Activated T-helper 17 cell treated with anti-CD3 and anti-CD28 coated beads, Interleukin-2, amount 50 U/mL, for 72 hours (primary cell): ENCODE measurements at regions not wholly inside any gene's neighbourhood (a gene's known extent, or its start where the extent isn't known, plus 50 kb on each side); places are given as distances from the start of the nearest gene placed in this dataset.
"Not testable (repeated sequence)": the region's sequence is repeated elsewhere in the genome, so short reads cannot be mapped to it uniquely, and the experiment has no call there.

Experiments
- ATAC-seq: fragments of 150-1000 bp; cut with Tn5 transposase; replicated peaks from 2 replicates; pipeline ENCODE4 v1.10.0; 2021; ENCODE audit warnings: mild to moderate bottlenecking, moderate library complexity
- H3K27ac Mint-ChIP-seq: one replicate; pipeline ENCODE4 v1.8.0; 2022; ENCODE audit warnings: mixed read lengths
- H3K27me3 Mint-ChIP-seq: one replicate; pipeline ENCODE4 v1.8.0; 2022; ENCODE audit warnings: mixed read lengths
- H3K36me3 Mint-ChIP-seq: one replicate; pipeline ENCODE4 v1.8.0; 2022; ENCODE audit warnings: low read depth, mild to moderate bottlenecking, mixed read lengths
- H3K4me1 Mint-ChIP-seq: one replicate; pipeline ENCODE4 v1.8.0; 2022; ENCODE audit warnings: mixed read lengths
- H3K4me3 Mint-ChIP-seq: one replicate; pipeline ENCODE4 v1.8.0; 2022; ENCODE audit warnings: mild to moderate bottlenecking, mixed read lengths
- H3K9me3 Mint-ChIP-seq: one replicate; pipeline ENCODE4 v1.8.0; 2022; ENCODE audit warnings: mixed read lengths

- H3K4me3 Mint-ChIP-seq: no peak overlapping the region
- no peak for ATAC-seq
- H3K9me3 Mint-ChIP-seq: peaks cover 4% of the 10 kb centered on the region
- H3K36me3 Mint-ChIP-seq: no peaks in the 10 kb centered on the region
- H3K4me1 Mint-ChIP-seq: no peaks in the 10 kb centered on the region
- H3K27ac Mint-ChIP-seq: no peak overlapping the region
- H3K27me3 Mint-ChIP-seq: peaks cover 6% of the 10 kb centered on the region
Measured at GRCh38 chr13:97749174-97749573, 204.3 kb upstream of the IPO5 start.

GRCh38 chr13:97751477-97751876 lies 202.0 kb upstream of the IPO5 start:
- Mint-ChIP-seq H3K9me3 (peaks cover 4% of the 10 kb centered on the region), H3K4me3 (no peak overlapping the region), H3K36me3 (no peaks in the 10 kb centered on the region), H3K27me3 (peaks cover 7% of the 10 kb centered on the region), H3K4me1 (no peaks in the 10 kb centered on the region), H3K27ac (no peak overlapping the region)
- ATAC-seq: no peak

- H3K9me3 Mint-ChIP-seq: peaks cover 2% of the 10 kb centered on the region
- no peak overlapping the region for H3K4me3 Mint-ChIP-seq
- no peaks in the 10 kb centered on the region for H3K36me3 Mint-ChIP-seq
- peaks cover 9% of the 10 kb centered on the region for H3K27me3 Mint-ChIP-seq
- no peaks in the 10 kb centered on the region for H3K4me1 Mint-ChIP-seq
- ATAC-seq: no peak
- no peak overlapping the region for H3K27ac Mint-ChIP-seq
Measured at GRCh38 chr13:97752961-97753668, 200.4 kb upstream of the IPO5 start.

- ATAC-seq: no peak
- H3K36me3 Mint-ChIP-seq: no peaks in the 10 kb centered on the region
- no peak overlapping the region for H3K27ac Mint-ChIP-seq
Measured at GRCh38 chr13:97753942-97754670, 199.4 kb upstream of the IPO5 start.

GRCh38 chr13:97757807-97758206 lies 195.7 kb upstream of the IPO5 start:
- Mint-ChIP-seq H3K4me1 (no peaks in the 10 kb centered on the region), H3K36me3 (no peaks in the 10 kb centered on the region), H3K9me3 (no peaks in the 10 kb centered on the region), H3K27me3 (peaks cover 13% of the 10 kb centered on the region), H3K27ac (no peak overlapping the region), H3K4me3 (no peak overlapping the region)
- ATAC-seq: no peak

More at GRCh38 chr13:97753942-97754670, 199.4 kb upstream of the IPO5 start:
- Mint-ChIP-seq H3K4me1 (no peaks in the 10 kb centered on the region), H3K9me3 (no peaks in the 10 kb centered on the region), H3K4me3 (no peak overlapping the region), H3K27me3 (peaks cover 9% of the 10 kb centered on the region)

GRCh38 chr13:97758317-97758716 lies 195.2 kb upstream of the IPO5 start:
- Mint-ChIP-seq H3K4me3 (no peak overlapping the region), H3K27ac (no peak overlapping the region), H3K4me1 (no peaks in the 10 kb centered on the region), H3K36me3 (no peaks in the 10 kb centered on the region), H3K27me3 (peaks cover 16% of the 10 kb centered on the region), H3K9me3 (peaks cover 1% of the 10 kb centered on the region)
- ATAC-seq: no peak

GRCh38 chr13:97761796-97762540 lies 191.5 kb upstream of the IPO5 start:
- Mint-ChIP-seq H3K27ac (no peak overlapping the region), H3K27me3 (peaks cover 18% of the 10 kb centered on the region), H3K4me1 (no peaks in the 10 kb centered on the region), H3K36me3 (no peaks in the 10 kb centered on the region), H3K4me3 (no peak overlapping the region), H3K9me3 (peaks cover 3% of the 10 kb centered on the region)
- ATAC-seq: no peak

- Mint-ChIP-seq H3K4me1 (no peaks in the 10 kb centered on the region), H3K27me3 (peaks cover 15% of the 10 kb centered on the region), H3K9me3 (peaks cover 3% of the 10 kb centered on the region), H3K36me3 (no peaks in the 10 kb centered on the region), H3K27ac (no peak overlapping the region), H3K4me3 (no peak overlapping the region)
- ATAC-seq: no peak
Measured at GRCh38 chr13:97766749-97767148, 186.7 kb upstream of the IPO5 start.

GRCh38 chr13:97768134-97768533 lies 185.3 kb upstream of the IPO5 start:
- Mint-ChIP-seq H3K36me3 (no peaks in the 10 kb centered on the region), H3K4me1 (no peaks in the 10 kb centered on the region), H3K9me3 (peaks cover 3% of the 10 kb centered on the region), H3K27me3 (peaks cover 18% of the 10 kb centered on the region), H3K4me3 (no peak overlapping the region), H3K27ac (no peak overlapping the region)
- ATAC-seq: no peak

GRCh38 chr13:97770231-97770630 lies 183.2 kb upstream of the IPO5 start:
- peaks cover 11% of the 10 kb centered on the region for H3K27me3 Mint-ChIP-seq
- H3K9me3 Mint-ChIP-seq, H3K36me3 Mint-ChIP-seq, H3K27ac Mint-ChIP-seq, H3K4me3 Mint-ChIP-seq, ATAC-seq, H3K4me1 Mint-ChIP-seq: not testable (repeated sequence)

- not testable (repeated sequence) for H3K27ac Mint-ChIP-seq, H3K4me3 Mint-ChIP-seq, H3K36me3 Mint-ChIP-seq, H3K4me1 Mint-ChIP-seq, H3K9me3 Mint-ChIP-seq, ATAC-seq, H3K27me3 Mint-ChIP-seq
Measured at GRCh38 chr13:97772466-97772865, 181.0 kb upstream of the IPO5 start.

GRCh38 chr13:97774391-97775100 lies 178.9 kb upstream of the IPO5 start:
- H3K9me3 Mint-ChIP-seq, H3K4me3 Mint-ChIP-seq, ATAC-seq, H3K4me1 Mint-ChIP-seq, H3K36me3 Mint-ChIP-seq, H3K27me3 Mint-ChIP-seq, H3K27ac Mint-ChIP-seq: not testable (repeated sequence)

GRCh38 chr13:97780486-97780885 lies 173.0 kb upstream of the IPO5 start:
- H3K9me3 Mint-ChIP-seq: no peaks in the 10 kb centered on the region
- H3K36me3 Mint-ChIP-seq: no peaks in the 10 kb centered on the region
- no peak overlapping the region for H3K27ac Mint-ChIP-seq
- H3K27me3 Mint-ChIP-seq: peaks cover 11% of the 10 kb centered on the region
- H3K4me1 Mint-ChIP-seq: no peaks in the 10 kb centered on the region
- H3K4me3 Mint-ChIP-seq: no peak overlapping the region
- no peak for ATAC-seq

- H3K27me3 Mint-ChIP-seq: peaks cover 15% of the 10 kb centered on the region
- no peak overlapping the region for H3K27ac Mint-ChIP-seq
- no peak for ATAC-seq
- H3K36me3 Mint-ChIP-seq: no peaks in the 10 kb centered on the region
- no peaks in the 10 kb centered on the region for H3K9me3 Mint-ChIP-seq
- H3K4me3 Mint-ChIP-seq: no peak overlapping the region
- no peaks in the 10 kb centered on the region for H3K4me1 Mint-ChIP-seq
Measured at GRCh38 chr13:97781891-97782305, 171.6 kb upstream of the IPO5 start.
